Loucy (cell line): ENCODE measurements at regions not wholly inside any gene's neighbourhood (a gene's known extent, or its start where the extent isn't known, plus 50 kb on each side); places are given as distances from the start of the nearest gene placed in this dataset.

Experiments
- H2AFZ ChIP-seq: fragments of 200-600 bp; sonication (generic); 2 replicates; pipeline ENCODE4 v1.6.0; 2016; ENCODE audit warnings: antibody characterized with exemption, mild to moderate bottlenecking, low read length, moderate library complexity
- H3F3A ChIP-seq: fragments of 200-600 bp; 2 replicates; pipeline ENCODE4 v1.6.0; 2016; ENCODE audit warnings: antibody characterized with exemption, low read depth, mild to moderate bottlenecking
- H3K27me3 ChIP-seq: fragments of 200-600 bp; sonication (generic); 2 replicates; pipeline ENCODE4 v1.6.1; 2014; ENCODE audit warnings: low read length, mild to moderate bottlenecking; ENCODE audit not compliant: insufficient read depth, poor library complexity, severe bottlenecking
- H3K36me3 ChIP-seq: fragments of 200-600 bp; sonication (generic); 2 replicates; pipeline ENCODE4 v1.6.1; 2016; ENCODE audit warnings: low read length; ENCODE audit not compliant: insufficient read depth
- H3K4me1 ChIP-seq: fragments of 200-600 bp; sonication (generic); 2 replicates; pipeline ENCODE4 v1.5.1; 2014; ENCODE audit warnings: low read length, mild to moderate bottlenecking; ENCODE audit not compliant: insufficient read depth, poor library complexity, severe bottlenecking
- H3K4me2 ChIP-seq: fragments of 200-600 bp; sonication (generic); 2 replicates; pipeline ENCODE4 v1.6.0; 2014; ENCODE audit warnings: antibody characterized with exemption, low read length, low read depth, mild to moderate bottlenecking; ENCODE audit not compliant: poor library complexity, severe bottlenecking
- H3K4me3 ChIP-seq: fragments of 200-600 bp; sonication (generic); 2 replicates; pipeline ENCODE4 v1.5.1; 2014; ENCODE audit warnings: low read length, mild to moderate bottlenecking, mixed read lengths; ENCODE audit not compliant: poor library complexity, severe bottlenecking
- H3K79me2 ChIP-seq: fragments of 200-600 bp; sonication (generic); 2 replicates; pipeline ENCODE4 v1.6.1; 2014; ENCODE audit warnings: low read length; ENCODE audit not compliant: insufficient read depth
- H3K9ac ChIP-seq: fragments of 200-600 bp; sonication (generic); 2 replicates; pipeline ENCODE4 v1.6.0; 2014; ENCODE audit warnings: mild to moderate bottlenecking, low read depth, low read length, moderate library complexity; ENCODE audit not compliant: poor library complexity, severe bottlenecking
- H3K9me2 ChIP-seq: fragments of 200-600 bp; sonication (generic); replicated peaks from 2 replicates; pipeline ENCODE4 v1.6.1; 2016; ENCODE audit warnings: low read depth, low read length, mixed read lengths
- H3K9me3 ChIP-seq: fragments of 200-600 bp; sonication (generic); 2 replicates; pipeline ENCODE4 v1.6.1; 2014; ENCODE audit warnings: mild to moderate bottlenecking, antibody characterized with exemption, low read length, low read depth; ENCODE audit not compliant: insufficient read depth
- H4K20me1 ChIP-seq: fragments of 200-600 bp; sonication (generic); 2 replicates; pipeline ENCODE4 v1.6.0; 2014; ENCODE audit warnings: antibody characterized with exemption, low read length, mild to moderate bottlenecking; ENCODE audit not compliant: insufficient read depth, poor library complexity, severe bottlenecking
- EZH2phosphoT487 ChIP-seq: fragments of 200-600 bp; IDR thresholded peaks from 2 replicates; pipeline ENCODE4 v1.6.1; 2018; ENCODE audit warnings: antibody characterized with exemption, mild to moderate bottlenecking, moderate library complexity, borderline replicate concordance
- TF ChIP-seq, protein P1 (sequence below): fragments of 200-600 bp; sonication (generic); conservative IDR thresholded peaks from 2 replicates; pipeline ENCODE4 v1.5.1; 2014; ENCODE audit warnings: mild to moderate bottlenecking, antibody characterized with exemption, low read length

DNA sequence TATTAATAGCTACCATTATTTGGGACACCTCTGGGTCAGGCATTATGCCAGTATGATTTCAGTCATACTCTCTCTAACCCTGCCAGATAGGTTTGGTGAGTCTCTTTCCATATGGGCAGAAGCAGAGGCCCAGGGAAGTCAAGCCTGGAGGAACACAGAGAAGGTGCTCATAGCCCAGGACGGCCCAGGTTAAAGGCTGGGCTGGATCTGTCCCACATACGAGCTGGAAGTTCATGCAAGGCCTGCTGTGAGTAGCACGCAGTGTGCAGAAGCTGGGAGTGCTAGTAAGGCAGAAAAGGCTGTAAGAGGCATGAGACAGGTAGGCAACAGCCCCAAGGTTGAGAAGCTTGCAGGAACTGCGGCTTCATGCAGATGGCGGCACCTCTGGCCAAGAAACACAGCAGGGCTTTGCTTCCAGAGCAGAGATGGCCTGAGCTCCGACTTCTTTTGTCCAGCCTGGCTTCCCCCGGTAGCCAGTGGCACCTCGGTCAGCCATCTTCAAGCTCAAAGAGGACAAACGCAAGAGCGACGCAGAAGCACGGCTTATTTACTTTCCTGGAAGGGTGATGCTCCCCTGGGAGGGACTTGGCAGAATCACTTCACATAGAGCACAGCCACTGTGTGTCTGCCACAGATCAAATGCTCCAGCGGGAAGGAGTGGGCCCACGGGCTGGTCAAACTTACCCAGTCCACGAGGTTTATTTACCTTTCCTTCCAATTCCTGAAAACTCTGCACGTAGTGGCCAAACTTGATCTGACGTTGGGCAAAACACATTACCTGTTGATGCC lies 58.5 kb upstream of the MAP4K4 start:
- Histone ChIP-seq H3K9me2 (no peaks in the 10 kb centered on the region), H3K36me3 (no peaks in the 10 kb centered on the region), H3K9ac (no peak overlapping the region), H3K9me3 (no peaks in the 10 kb centered on the region), H3K4me3 (no peak overlapping the region), H3K4me1 (no peaks in the 10 kb centered on the region), H3K4me2 (no peak overlapping the region), H2AFZ (no peak overlapping the region), H4K20me1 (no peaks in the 10 kb centered on the region), H3F3A (no peaks in the 10 kb centered on the region), H3K27me3 (no peaks in the 10 kb centered on the region), H3K79me2 (no peaks in the 10 kb centered on the region)
- no peak for TF ChIP-seq EZH2phosphoT487
- TF ChIP-seq, protein P1, sequence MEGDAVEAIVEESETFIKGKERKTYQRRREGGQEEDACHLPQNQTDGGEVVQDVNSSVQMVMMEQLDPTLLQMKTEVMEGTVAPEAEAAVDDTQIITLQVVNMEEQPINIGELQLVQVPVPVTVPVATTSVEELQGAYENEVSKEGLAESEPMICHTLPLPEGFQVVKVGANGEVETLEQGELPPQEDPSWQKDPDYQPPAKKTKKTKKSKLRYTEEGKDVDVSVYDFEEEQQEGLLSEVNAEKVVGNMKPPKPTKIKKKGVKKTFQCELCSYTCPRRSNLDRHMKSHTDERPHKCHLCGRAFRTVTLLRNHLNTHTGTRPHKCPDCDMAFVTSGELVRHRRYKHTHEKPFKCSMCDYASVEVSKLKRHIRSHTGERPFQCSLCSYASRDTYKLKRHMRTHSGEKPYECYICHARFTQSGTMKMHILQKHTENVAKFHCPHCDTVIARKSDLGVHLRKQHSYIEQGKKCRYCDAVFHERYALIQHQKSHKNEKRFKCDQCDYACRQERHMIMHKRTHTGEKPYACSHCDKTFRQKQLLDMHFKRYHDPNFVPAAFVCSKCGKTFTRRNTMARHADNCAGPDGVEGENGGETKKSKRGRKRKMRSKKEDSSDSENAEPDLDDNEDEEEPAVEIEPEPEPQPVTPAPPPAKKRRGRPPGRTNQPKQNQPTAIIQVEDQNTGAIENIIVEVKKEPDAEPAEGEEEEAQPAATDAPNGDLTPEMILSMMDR, result no peak

GRCh38 chr2:101638181-101638711 lies 59.3 kb upstream of the MAP4K4 start:
- no peak for TF ChIP-seq EZH2phosphoT487
- TF ChIP-seq, protein P1, result no peak
- Histone ChIP-seq H3K4me1 (no peaks in the 10 kb centered on the region), H4K20me1 (no peaks in the 10 kb centered on the region), H3K9me3 (no peaks in the 10 kb centered on the region), H3K27me3 (no peaks in the 10 kb centered on the region), H3K9ac (no peak overlapping the region), H3K79me2 (no peaks in the 10 kb centered on the region), H3K4me3 (no peak overlapping the region), H2AFZ (no peak overlapping the region), H3K4me2 (no peak overlapping the region), H3F3A (no peaks in the 10 kb centered on the region), H3K36me3 (no peaks in the 10 kb centered on the region), H3K9me2 (no peaks in the 10 kb centered on the region)

GRCh38 chr2:101630224-101630949 lies 67.1 kb upstream of the MAP4K4 start:
- H3K27me3 ChIP-seq, result no peaks in the 10 kb centered on the region
- no peaks in the 10 kb centered on the region for H4K20me1 ChIP-seq
- no peaks in the 10 kb centered on the region for H3K79me2 ChIP-seq
- H3K4me3 ChIP-seq, result no peak overlapping the region
- H3K4me1 ChIP-seq, result no peaks in the 10 kb centered on the region
- H3K9ac ChIP-seq, result no peak overlapping the region
- no peaks in the 10 kb centered on the region for H3K36me3 ChIP-seq
- no peaks in the 10 kb centered on the region for H3K9me3 ChIP-seq
- TF ChIP-seq EZH2phosphoT487, result no peak
- TF ChIP-seq, protein P1, result no peak
- H3K4me2 ChIP-seq, result no peak overlapping the region
- no peaks in the 10 kb centered on the region for H3F3A ChIP-seq
- no peaks in the 10 kb centered on the region for H3K9me2 ChIP-seq
- H2AFZ ChIP-seq, result no peak overlapping the region
